HG03045 (cell line): ENCODE measurements at regions not wholly inside any gene's neighbourhood (a gene's known extent, or its start where the extent isn't known, plus 50 kb on each side); places are given as distances from the start of the nearest gene placed in this dataset.
"Not testable (repeated sequence)": the region's sequence is repeated elsewhere in the genome, so short reads cannot be mapped to it uniquely, and the experiment has no call there.

ENCODE experiments used
- ATAC-seq: cut with Tn5 transposase; IDR thresholded peaks from one replicate; pipeline ENCODE4 v1.9.1; 2021; ENCODE audit warnings: mild to moderate bottlenecking, moderate library complexity; ENCODE audit not compliant: unreplicated experiment

DNA sequence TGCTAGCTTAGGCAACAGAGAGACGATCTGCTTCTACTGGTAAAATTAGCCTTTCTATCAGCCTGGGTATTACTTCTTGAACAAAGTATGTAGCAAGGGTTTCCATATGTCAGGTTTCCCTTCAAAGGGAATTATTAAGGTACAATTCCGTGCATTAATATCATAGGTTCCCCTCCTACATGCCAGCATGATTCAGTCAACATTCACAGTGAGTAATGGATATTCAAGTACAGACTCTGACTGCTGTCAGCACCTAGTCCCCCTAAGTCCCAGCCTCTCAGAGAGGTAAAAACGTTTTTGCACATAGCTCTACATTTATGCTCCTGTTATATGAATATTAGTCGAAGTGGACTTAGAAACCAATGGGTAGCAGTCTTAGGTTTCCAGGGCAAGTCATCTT lies 322.4 kb upstream of the CCNG1 start:
- ATAC-seq = no peak

DNA sequence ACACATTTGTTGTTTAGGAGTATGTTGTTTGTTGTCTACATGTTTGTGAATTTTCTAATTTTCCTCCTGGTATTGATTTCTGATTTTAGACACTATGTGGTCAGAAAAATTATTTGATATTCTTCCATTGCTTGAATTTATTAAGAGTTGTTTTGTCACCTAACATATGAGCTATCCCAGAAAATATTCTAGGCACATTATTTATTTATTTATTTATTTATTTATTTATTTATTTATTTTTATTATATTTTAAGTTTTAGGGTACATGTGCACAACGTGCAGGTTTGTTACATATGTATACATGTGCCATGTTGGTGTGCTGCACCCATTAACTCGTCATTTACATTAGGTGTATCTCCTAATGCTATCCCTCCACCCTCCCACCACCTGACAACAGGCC lies 320.8 kb upstream of the CCNG1 start:
- ATAC-seq = not testable (repeated sequence)

GRCh38 chr5:163134061-163134460 lies 303.3 kb upstream of the CCNG1 start:
- no peak for ATAC-seq

DNA sequence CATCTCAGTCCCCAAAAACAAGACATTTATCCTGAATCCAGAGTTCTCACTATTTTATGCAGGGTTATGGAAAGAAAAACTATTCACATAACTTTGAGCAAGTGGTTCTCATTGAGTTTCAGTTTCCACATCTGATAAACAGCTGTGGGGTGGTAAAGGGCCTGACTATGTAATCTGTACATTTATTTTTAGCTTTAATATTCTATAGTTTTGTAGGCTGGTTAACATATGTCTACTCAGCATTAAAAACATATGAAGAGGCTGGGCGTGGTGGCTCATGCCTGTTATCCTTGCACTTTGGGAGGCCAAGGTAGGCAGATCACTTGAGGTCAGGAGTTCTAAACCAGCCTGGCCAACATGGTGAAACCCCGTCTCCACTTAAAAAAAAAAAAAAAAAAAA lies 301.5 kb upstream of the CCNG1 start:
- ATAC-seq = no peak

GRCh38 chr5:163161512-163161911 lies 275.9 kb upstream of the CCNG1 start:
- ATAC-seq = no peak

- no peak for ATAC-seq
Measured at GRCh38 chr5:163162645-163163044, 274.8 kb upstream of the CCNG1 start.

DNA sequence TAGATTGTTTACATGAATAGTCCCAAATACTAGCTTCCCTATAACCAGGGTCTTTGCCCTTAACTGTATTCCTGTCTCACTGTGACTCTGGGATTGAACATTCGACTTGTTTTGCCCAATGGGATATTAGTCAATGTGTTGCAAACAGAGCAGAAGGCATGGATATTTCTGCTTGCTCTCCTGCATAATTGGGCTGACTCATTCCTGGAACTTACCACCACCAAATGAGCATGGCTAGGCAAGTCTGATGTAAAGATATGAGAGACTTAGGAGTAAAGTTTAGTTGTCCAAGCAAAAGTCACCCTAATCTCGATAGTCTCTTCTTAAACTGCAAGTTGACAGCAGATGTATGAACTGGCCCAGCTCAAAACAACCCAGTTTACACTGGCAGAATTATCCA lies 273.5 kb upstream of the CCNG1 start:
- no peak for ATAC-seq

DNA sequence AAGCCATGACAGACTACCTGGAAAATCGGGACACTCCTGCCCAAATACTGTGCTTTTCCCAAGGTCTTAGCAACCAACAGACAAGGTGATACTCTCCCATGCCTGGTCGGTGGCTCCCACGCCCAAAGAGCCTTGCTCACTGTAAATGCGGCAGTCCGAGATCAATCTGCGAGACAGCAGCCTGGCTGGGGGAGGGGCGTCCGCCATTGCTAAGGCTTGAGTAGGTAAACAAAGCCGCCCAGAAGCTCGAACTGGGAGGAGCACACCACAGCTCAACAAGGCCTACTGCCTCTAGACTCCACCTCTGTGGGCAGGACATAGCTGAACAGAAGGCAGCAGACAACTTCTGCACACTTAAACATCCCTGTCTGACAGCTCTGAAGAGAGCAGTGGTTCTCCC lies 272.1 kb upstream of the CCNG1 start:
- no peak for ATAC-seq

DNA sequence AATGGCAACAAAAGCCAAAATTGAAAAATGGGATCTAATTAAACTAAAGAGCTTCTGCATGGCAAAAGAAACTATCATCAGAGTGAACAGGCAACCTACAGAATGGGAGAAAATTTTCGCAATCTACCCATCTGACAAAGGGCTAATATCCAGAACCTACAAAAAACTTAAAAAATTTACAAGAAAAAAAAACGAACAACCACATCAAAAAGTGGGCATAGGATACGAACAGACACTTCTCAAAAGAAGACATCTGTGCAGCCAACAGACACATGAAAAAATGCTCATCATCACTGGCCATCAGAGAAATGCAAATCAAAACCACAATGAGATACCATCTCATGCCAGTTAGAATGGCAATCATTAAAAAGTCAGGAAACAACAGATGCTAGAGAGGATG lies 267.2 kb upstream of the CCNG1 start:
- not testable (repeated sequence) for ATAC-seq

DNA sequence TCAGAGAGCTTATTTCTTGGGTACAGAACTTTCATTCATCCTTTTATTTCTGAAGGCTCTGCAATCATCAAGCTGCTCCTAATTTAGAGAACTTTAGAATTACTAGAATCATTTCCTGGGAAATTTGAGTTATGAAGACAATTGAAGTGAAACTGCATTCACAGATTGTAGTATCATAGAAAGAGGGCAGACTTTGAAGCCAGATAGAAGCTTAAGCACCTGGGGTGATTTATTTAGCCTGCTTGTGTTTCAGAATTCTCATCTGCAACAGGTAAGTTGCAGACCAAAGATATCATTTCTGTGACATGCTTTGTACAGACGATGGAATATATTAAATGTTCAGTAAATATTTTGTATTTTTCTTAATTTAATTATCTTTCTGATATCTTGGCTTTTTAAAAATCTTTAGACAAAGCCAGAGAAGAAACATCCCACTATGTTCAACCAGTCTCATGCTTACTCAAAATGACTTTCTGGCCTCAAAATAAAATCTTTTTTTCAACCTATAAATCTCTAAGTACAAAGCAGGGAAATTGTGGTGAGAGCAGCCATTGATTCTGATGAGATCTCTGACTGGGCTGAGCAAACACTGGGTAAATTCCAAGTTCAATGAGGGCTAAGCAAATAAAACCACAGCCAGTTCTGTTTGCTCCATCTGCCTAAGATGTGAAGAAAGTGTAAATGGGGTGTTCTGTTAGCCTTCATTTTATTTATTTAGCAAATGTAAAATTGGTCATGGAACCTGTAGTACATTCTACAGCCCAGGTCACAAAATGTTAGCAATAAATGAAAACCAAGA lies 264.7 kb upstream of the CCNG1 start:
- no peak for ATAC-seq

DNA sequence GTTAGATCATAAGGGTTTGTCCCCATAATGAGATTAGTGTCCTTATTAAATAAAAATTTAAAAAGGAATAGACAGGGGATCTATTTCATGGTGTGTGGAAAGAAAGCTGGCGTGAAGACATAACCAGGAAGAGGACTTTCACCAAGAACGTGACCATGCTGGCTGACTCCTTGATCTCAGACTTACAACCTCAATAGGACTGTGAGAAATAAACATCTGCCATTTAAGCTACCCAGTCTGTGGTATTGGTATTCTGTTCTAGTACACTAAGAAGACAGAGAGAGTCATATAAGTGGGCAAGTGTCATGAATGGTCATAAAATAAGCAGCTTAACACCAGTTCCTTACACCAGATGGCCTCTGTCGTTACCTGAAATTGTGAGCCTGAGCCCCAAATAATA lies 259.4 kb upstream of the CCNG1 start:
- no peak for ATAC-seq

DNA sequence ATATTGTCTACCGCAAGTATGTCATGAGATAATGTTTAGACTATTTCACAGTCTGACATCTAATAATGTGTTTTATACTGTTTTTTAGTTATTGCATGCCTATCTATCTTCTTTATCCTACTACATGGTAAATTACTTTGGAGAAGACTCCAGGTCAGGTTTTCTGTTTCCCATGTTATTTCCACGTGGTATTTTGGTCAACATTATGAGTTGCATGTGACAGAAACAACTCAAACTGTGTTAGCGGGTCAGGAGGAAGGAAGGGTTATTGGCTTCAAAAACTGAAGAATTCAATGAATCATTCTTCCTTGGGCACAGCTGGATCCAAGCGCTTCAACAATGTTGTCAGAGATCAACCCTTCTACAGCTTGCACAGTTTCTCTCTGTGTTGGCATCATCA lies 252.1 kb upstream of the CCNG1 start:
- ATAC-seq = no peak

DNA sequence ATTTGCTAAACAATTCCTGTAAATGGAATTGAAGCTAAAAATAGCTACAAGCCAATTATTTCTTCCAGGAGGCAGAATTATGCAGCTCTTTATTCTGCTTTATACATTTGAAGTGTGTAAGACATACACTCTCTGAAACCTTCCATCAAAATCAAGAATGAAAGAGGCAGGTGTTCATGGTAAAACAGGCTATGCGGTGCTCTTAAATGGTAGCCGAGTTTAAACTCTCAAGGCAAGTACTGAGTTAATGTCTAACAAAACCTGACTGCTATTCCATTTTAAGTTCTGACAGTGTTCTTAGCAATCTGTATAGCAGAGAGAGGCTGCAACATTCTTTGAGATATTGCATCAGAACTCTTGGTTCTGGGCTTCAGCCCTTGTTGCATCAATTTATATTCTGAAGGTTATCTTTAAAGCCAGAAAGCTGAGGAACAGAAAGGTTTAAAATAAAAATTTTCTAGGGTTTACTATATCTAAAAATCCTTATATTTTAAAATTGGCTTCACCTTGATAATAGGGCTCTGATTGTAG lies 248.3 kb upstream of the CCNG1 start:
- ATAC-seq = no peak

- ATAC-seq = no peak
Measured at GRCh38 chr5:163190283-163190682, 247.1 kb upstream of the CCNG1 start.

- no peak for ATAC-seq
Measured at GRCh38 chr5:163190784-163191183, 246.6 kb upstream of the CCNG1 start.

- ATAC-seq = no peak
Measured at GRCh38 chr5:163193886-163194285, 243.5 kb upstream of the CCNG1 start.

GRCh38 chr5:163205645-163206044 lies 231.8 kb upstream of the CCNG1 start:
- no peak for ATAC-seq

GRCh38 chr5:163221581-163221980 lies 215.8 kb upstream of the CCNG1 start:
- no peak for ATAC-seq

- no peak for ATAC-seq
Measured at GRCh38 chr5:163222982-163223381, 214.4 kb upstream of the CCNG1 start.

- ATAC-seq = no peak
Measured at GRCh38 chr5:163244445-163244987, 192.9 kb upstream of the CCNG1 start.

DNA sequence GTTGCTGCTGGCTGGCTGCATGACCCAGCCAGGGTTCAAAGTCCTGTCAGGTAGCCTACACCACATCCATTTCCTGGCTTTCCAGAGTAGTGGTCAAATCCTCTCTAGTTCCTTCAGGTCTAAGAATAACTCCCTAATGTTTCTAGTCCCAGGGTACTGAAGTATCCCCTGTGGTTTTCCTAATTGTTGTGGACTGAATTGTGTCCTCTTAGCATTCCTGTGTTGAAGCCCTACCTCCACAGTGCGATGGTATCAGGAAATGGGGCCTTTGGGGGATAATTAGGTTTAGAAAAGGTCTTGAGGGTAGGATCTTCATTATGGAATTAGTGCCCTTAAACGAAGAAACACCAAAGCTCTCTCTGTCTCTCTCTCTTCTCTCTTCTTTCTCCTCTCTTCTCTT lies 191.8 kb upstream of the CCNG1 start:
- ATAC-seq = no peak

DNA sequence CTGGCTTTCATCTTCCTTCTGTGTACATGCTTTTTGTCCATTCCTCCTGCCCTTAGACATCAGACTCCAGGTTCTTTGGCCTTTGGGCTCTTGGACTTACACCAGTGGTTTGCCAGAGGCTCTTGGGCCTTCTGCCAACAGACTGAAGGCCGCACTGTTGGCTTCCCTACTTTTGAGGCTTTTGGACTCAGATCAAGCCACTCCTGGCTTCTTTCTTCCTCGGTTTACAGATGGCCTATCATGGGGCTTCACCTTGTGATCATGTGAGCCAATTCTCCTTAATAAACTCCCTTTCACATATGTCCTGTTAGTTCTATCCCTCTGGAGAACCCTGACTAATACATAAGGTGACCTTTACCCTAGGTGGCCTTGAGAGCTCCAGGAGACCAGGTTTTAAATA lies 189.1 kb upstream of the CCNG1 start:
- ATAC-seq = no peak

DNA sequence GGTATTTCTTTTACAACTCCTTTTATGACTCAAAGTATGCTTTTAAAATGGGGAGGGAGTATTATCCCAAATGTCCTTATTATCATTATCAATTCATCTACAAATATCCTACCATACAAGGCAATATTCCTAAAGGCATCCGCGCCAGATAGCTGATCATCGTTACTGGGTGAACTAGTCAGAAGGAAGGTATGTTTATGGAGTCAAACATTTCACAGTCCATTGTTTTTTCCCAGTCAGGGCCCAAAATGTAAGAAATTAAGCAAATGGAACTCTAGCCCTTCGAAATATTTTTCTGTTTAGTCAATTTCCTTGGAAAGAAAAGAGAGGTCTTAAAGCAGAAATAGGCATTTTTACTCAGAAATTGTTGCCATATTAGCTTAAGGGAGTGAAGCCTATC lies 188.5 kb upstream of the CCNG1 start:
- ATAC-seq = no peak
